ENCODE measurements at regions not wholly inside any gene's neighbourhood (a gene's known extent, or its start where the extent isn't known, plus 50 kb on each side); places are given as distances from the start of the nearest gene placed in this dataset.

GRCh38 chr4:58272311-58272710 lies 1162.1 kb upstream of the IGFBP7 start:
- Histone ChIP-seq H3K27ac (ENCODE audit: low read depth, low read length) (no peak overlapping the region), H3K4me1 (ENCODE audit: insufficient read depth, low read length) (no peaks in the 10 kb centered on the region), H3K9me3 (ENCODE audit: low read length) (no peaks in the 10 kb centered on the region), H3K9ac (ENCODE audit: low read length) (no peak overlapping the region), H3K4me3 (ENCODE audit: low read depth in 1 of 2, low read length in 2 of 2) (no peak overlapping the region), H3K36me3 (ENCODE audit: insufficient read depth, low read length) (no peaks in the 10 kb centered on the region), H3K27me3 (ENCODE audit: control insufficient read depth in 1 of 2, insufficient read depth in 2 of 2, low read length in 2 of 2) (no peaks in the 10 kb centered on the region)

- peaks cover 5% of the 10 kb centered on the region for H3K4me1 ChIP-seq (ENCODE audit: insufficient read depth, low read length)
- H3K4me3 ChIP-seq (ENCODE audit: low read depth in 1 of 2, low read length in 2 of 2) = no peak overlapping the region
- no peaks in the 10 kb centered on the region for H3K27me3 ChIP-seq (ENCODE audit: control insufficient read depth in 1 of 2, insufficient read depth in 2 of 2, low read length in 2 of 2)
- no peak overlapping the region for H3K27ac ChIP-seq (ENCODE audit: low read depth, low read length)
- H3K9me3 ChIP-seq (ENCODE audit: low read length) = no peaks in the 10 kb centered on the region
- no peaks in the 10 kb centered on the region for H3K36me3 ChIP-seq (ENCODE audit: insufficient read depth, low read length)
- no peak overlapping the region for H3K9ac ChIP-seq (ENCODE audit: low read length)
These were observed 1155.5 kb upstream of the IGFBP7 start for GRCh38 chr4:58265734-58266133.

- H3K4me1 ChIP-seq (ENCODE audit: insufficient read depth, low read length) = peaks cover 5% of the 10 kb centered on the region
- no peaks in the 10 kb centered on the region for H3K9me3 ChIP-seq (ENCODE audit: low read length)
- H3K9ac ChIP-seq (ENCODE audit: low read length) = no peak overlapping the region
These were observed 1151.3 kb upstream of the IGFBP7 start for GRCh38 chr4:58261526-58261925.

DNA sequence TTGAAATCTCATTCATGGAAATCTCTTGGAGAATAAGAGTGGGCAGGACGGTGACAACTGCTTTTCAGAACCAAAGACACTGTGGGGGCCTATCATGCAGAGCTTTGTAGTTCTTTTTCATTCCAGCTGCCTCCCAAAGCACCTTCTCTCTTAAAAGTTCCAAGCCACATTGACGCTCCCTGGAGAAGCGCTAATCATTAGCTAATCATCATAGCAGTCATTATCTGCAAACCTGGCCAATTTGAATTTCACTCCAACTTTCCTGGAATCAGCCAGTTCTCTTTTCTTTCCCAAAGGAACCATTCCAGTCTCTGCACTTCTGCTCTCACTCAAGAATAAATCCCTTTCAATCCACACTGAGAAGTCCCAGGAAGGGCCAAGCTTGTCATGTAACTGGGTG lies 1144.1 kb upstream of the IGFBP7 start:
- Histone ChIP-seq H3K36me3 (ENCODE audit: insufficient read depth, low read length) (no peaks in the 10 kb centered on the region), H3K9me3 (ENCODE audit: low read length) (no peaks in the 10 kb centered on the region), H3K9ac (ENCODE audit: low read length) (no peak overlapping the region), H3K27me3 (ENCODE audit: control insufficient read depth in 1 of 2, insufficient read depth in 2 of 2, low read length in 2 of 2) (no peaks in the 10 kb centered on the region), H3K4me3 (ENCODE audit: low read depth in 1 of 2, low read length in 2 of 2) (no peak overlapping the region), H3K4me1 (ENCODE audit: insufficient read depth, low read length) (no peaks in the 10 kb centered on the region), H3K27ac (ENCODE audit: low read depth, low read length) (no peak overlapping the region)

More at GRCh38 chr4:58261526-58261925, 1151.3 kb upstream of the IGFBP7 start:
- Histone ChIP-seq H3K27ac (ENCODE audit: low read depth, low read length) (no peak overlapping the region), H3K36me3 (ENCODE audit: insufficient read depth, low read length) (no peaks in the 10 kb centered on the region), H3K27me3 (ENCODE audit: control insufficient read depth in 1 of 2, insufficient read depth in 2 of 2, low read length in 2 of 2) (no peaks in the 10 kb centered on the region), H3K4me3 (ENCODE audit: low read depth in 1 of 2, low read length in 2 of 2) (no peak overlapping the region)

GRCh38 chr4:58252656-58253055 lies 1142.5 kb upstream of the IGFBP7 start:
- Histone ChIP-seq H3K4me3 (ENCODE audit: low read depth in 1 of 2, low read length in 2 of 2) (no peak overlapping the region), H3K9me3 (ENCODE audit: low read length) (no peaks in the 10 kb centered on the region), H3K27me3 (ENCODE audit: control insufficient read depth in 1 of 2, insufficient read depth in 2 of 2, low read length in 2 of 2) (no peaks in the 10 kb centered on the region), H3K27ac (ENCODE audit: low read depth, low read length) (no peak overlapping the region), H3K9ac (ENCODE audit: low read length) (no peak overlapping the region), H3K36me3 (ENCODE audit: insufficient read depth, low read length) (no peaks in the 10 kb centered on the region), H3K4me1 (ENCODE audit: insufficient read depth, low read length) (no peaks in the 10 kb centered on the region)

GRCh38 chr4:58247792-58248191 lies 1137.6 kb upstream of the IGFBP7 start:
- H3K4me3 ChIP-seq (ENCODE audit: low read depth in 1 of 2, low read length in 2 of 2) = no peak overlapping the region
- H3K27me3 ChIP-seq (ENCODE audit: control insufficient read depth in 1 of 2, insufficient read depth in 2 of 2, low read length in 2 of 2) = no peaks in the 10 kb centered on the region
- no peaks in the 10 kb centered on the region for H3K4me1 ChIP-seq (ENCODE audit: insufficient read depth, low read length)
- H3K9ac ChIP-seq (ENCODE audit: low read length) = no peak overlapping the region
- H3K36me3 ChIP-seq (ENCODE audit: insufficient read depth, low read length) = no peaks in the 10 kb centered on the region
- H3K27ac ChIP-seq (ENCODE audit: low read depth, low read length) = no peak overlapping the region
- no peaks in the 10 kb centered on the region for H3K9me3 ChIP-seq (ENCODE audit: low read length)

DNA sequence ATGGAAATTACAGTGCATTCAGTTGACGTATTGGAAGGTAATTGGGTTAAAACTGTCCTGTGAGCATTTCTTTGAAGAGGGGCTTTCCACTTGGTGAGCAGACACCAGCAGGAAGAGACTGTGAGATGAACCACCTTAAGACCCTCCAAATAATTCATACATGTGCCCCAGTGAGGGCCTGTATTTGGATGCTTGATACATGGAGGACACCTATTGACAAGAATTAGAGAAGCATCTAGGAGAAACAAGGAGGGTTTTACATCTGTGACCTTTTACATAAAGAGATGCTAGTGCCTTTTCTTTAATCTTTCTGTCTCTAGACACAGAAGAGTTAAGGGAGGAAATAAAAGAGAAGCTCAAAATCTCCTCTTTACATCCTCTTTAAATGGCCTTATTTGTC lies 1115.3 kb upstream of the IGFBP7 start:
- no peaks in the 10 kb centered on the region for H3K4me1 ChIP-seq (ENCODE audit: insufficient read depth, low read length)
- no peaks in the 10 kb centered on the region for H3K9me3 ChIP-seq (ENCODE audit: low read length)
- no peak overlapping the region for H3K27ac ChIP-seq (ENCODE audit: low read depth, low read length)
- H3K9ac ChIP-seq (ENCODE audit: low read length) = no peak overlapping the region
- H3K36me3 ChIP-seq (ENCODE audit: insufficient read depth, low read length) = no peaks in the 10 kb centered on the region
- H3K4me3 ChIP-seq (ENCODE audit: low read depth in 1 of 2, low read length in 2 of 2) = no peak overlapping the region
- H3K27me3 ChIP-seq (ENCODE audit: control insufficient read depth in 1 of 2, insufficient read depth in 2 of 2, low read length in 2 of 2) = no peaks in the 10 kb centered on the region

- H3K27ac ChIP-seq (ENCODE audit: low read depth, low read length) = no peak overlapping the region
- no peaks in the 10 kb centered on the region for H3K4me1 ChIP-seq (ENCODE audit: insufficient read depth, low read length)
- no peak overlapping the region for H3K9ac ChIP-seq (ENCODE audit: low read length)
- no peaks in the 10 kb centered on the region for H3K27me3 ChIP-seq (ENCODE audit: control insufficient read depth in 1 of 2, insufficient read depth in 2 of 2, low read length in 2 of 2)
- H3K4me3 ChIP-seq (ENCODE audit: low read depth in 1 of 2, low read length in 2 of 2) = no peak overlapping the region
- H3K9me3 ChIP-seq (ENCODE audit: low read length) = no peaks in the 10 kb centered on the region
- no peaks in the 10 kb centered on the region for H3K36me3 ChIP-seq (ENCODE audit: insufficient read depth, low read length)
These were observed 1109.0 kb upstream of the IGFBP7 start for GRCh38 chr4:58219179-58219578.

GRCh38 chr4:58216461-58216860 lies 1106.3 kb upstream of the IGFBP7 start:
- H3K27me3 ChIP-seq (ENCODE audit: control insufficient read depth in 1 of 2, insufficient read depth in 2 of 2, low read length in 2 of 2) = no peaks in the 10 kb centered on the region
- no peak overlapping the region for H3K9ac ChIP-seq (ENCODE audit: low read length)
- no peaks in the 10 kb centered on the region for H3K9me3 ChIP-seq (ENCODE audit: low read length)
- no peak overlapping the region for H3K4me3 ChIP-seq (ENCODE audit: low read depth in 1 of 2, low read length in 2 of 2)
- H3K27ac ChIP-seq (ENCODE audit: low read depth, low read length) = no peak overlapping the region
- no peaks in the 10 kb centered on the region for H3K36me3 ChIP-seq (ENCODE audit: insufficient read depth, low read length)
- H3K4me1 ChIP-seq (ENCODE audit: insufficient read depth, low read length) = no peaks in the 10 kb centered on the region

DNA sequence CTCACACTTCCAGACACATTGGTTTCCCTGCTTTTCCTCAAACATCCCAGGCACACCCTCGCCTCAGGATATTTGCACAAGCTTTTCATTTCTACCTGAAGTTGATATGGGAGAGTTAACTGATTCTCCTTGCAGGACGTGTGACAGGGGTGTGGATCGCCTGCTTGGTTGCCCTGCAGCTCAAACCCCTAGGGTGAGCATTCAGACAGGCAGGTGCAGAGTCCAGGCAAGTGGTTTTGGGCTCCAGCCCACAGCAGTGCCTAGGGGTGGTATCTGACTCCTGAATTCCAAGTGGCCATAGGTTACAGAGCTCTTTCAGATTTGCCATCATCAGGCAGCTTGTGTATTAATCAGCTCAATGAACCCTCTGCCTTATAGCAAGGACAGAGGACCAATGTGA lies 1104.2 kb upstream of the IGFBP7 start:
- Histone ChIP-seq H3K4me3 (ENCODE audit: low read depth in 1 of 2, low read length in 2 of 2) (no peak overlapping the region), H3K36me3 (ENCODE audit: insufficient read depth, low read length) (no peaks in the 10 kb centered on the region), H3K27me3 (ENCODE audit: control insufficient read depth in 1 of 2, insufficient read depth in 2 of 2, low read length in 2 of 2) (no peaks in the 10 kb centered on the region), H3K9ac (ENCODE audit: low read length) (no peak overlapping the region), H3K4me1 (ENCODE audit: insufficient read depth, low read length) (no peaks in the 10 kb centered on the region), H3K27ac (ENCODE audit: low read depth, low read length) (no peak overlapping the region), H3K9me3 (ENCODE audit: low read length) (no peaks in the 10 kb centered on the region)

DNA sequence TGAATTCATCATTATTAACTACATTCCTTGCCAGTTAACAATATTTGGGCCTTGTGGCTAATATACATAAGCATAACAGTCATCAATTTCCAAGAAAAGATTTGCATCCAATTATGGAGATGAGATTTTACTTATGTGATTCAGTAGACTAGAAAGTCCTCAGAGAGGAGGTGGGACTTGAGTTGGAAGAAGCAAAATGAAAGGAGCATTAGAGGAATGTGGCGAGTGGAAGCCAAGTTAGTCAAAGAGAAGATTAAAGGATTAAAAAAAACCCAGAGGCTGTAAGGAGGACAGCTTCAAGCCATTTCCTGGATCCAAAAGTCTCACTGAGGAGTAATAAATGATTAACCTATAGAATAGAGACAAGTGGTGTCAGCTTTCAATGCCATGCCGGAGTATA lies 1099.4 kb upstream of the IGFBP7 start:
- Histone ChIP-seq H3K4me3 (ENCODE audit: low read depth in 1 of 2, low read length in 2 of 2) (no peak overlapping the region), H3K36me3 (ENCODE audit: insufficient read depth, low read length) (no peaks in the 10 kb centered on the region), H3K4me1 (ENCODE audit: insufficient read depth, low read length) (no peaks in the 10 kb centered on the region), H3K27me3 (ENCODE audit: control insufficient read depth in 1 of 2, insufficient read depth in 2 of 2, low read length in 2 of 2) (no peaks in the 10 kb centered on the region), H3K9me3 (ENCODE audit: low read length) (no peaks in the 10 kb centered on the region), H3K27ac (ENCODE audit: low read depth, low read length) (no peak overlapping the region), H3K9ac (ENCODE audit: low read length) (no peak overlapping the region)

GRCh38 chr4:58209001-58209400 lies 1098.8 kb upstream of the IGFBP7 start:
- H3K27me3 ChIP-seq (ENCODE audit: control insufficient read depth in 1 of 2, insufficient read depth in 2 of 2, low read length in 2 of 2) = no peaks in the 10 kb centered on the region
- H3K9ac ChIP-seq (ENCODE audit: low read length) = no peak overlapping the region
- H3K4me3 ChIP-seq (ENCODE audit: low read depth in 1 of 2, low read length in 2 of 2) = no peak overlapping the region
- H3K36me3 ChIP-seq (ENCODE audit: insufficient read depth, low read length) = no peaks in the 10 kb centered on the region
- no peak overlapping the region for H3K27ac ChIP-seq (ENCODE audit: low read depth, low read length)
- no peaks in the 10 kb centered on the region for H3K9me3 ChIP-seq (ENCODE audit: low read length)
- no peaks in the 10 kb centered on the region for H3K4me1 ChIP-seq (ENCODE audit: insufficient read depth, low read length)

All from muscle layer of colon (tissue), 2 donors.